ENCODE measurements at regions not wholly inside any gene's neighbourhood (a gene's known extent, or its start where the extent isn't known, plus 50 kb on each side); places are given as distances from the start of the nearest gene placed in this dataset.

DNA sequence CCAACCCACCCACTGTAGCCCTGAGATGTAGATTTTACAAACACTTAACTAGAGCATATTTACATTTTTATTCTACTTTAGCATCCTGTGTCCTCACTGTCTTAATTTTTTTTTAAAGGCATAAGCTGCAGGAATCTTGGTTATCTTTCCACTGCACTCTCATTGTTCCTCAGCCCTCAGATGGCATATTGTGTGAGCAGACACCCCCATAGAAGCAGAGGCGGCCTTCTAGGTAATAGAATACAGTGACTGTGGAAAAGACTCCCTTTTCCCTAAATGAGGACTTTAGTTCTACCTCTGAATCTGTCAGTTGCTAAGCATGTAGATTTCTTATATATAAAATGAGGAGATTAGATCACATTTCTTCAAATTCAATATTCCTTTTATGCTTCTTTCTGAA, 543.5 kb upstream of the SPHKAP start:
- no peaks in the 10 kb centered on the region for H3K27me3 ChIP-seq (ENCODE audit: low read length)

DNA sequence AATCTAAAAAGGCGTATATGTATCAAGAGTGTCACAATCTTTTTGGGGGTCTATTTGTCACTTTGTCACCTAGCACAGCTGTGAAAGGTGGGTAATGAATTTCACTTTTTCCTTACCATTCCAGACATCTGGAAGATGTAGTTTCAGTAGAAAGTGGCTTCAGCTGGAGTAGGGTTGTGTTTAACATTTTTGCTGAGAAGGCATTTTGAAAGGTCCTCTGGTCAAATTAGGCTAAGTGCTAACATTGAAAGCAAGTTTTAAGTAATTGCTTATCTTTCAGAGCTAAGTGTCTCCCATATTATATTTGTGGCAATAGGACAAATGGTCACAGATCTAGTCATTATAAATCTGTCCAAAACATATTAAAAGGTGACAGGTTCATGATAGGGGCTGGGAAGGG, 542.1 kb upstream of the SPHKAP start:
- H3K4me2 ChIP-seq (ENCODE audit: low read depth, low read length, poor library complexity, severe bottlenecking) = no peak overlapping the region
- H3K36me3 ChIP-seq (ENCODE audit: low read length) = no peaks in the 10 kb centered on the region
- TF ChIP-seq CTCF (IDR thresholded peaks at IDR 0.05; ENCODE audit: insufficient read depth, low read length, poor library complexity, severe bottlenecking) (no peak), EZH2phosphoT487 (conservative IDR thresholded peaks at IDR 0.05; ENCODE audit: low read length) (no peak)
- no peak overlapping the region for H3K9ac ChIP-seq (ENCODE audit: low read length)
- no peaks in the 10 kb centered on the region for H3K9me2 ChIP-seq (replicated peaks; ENCODE audit: insufficient read depth, low read length)
- H3K9me3 ChIP-seq (ENCODE audit: insufficient read depth, low read length) = no peaks in the 10 kb centered on the region
- H2AFZ ChIP-seq (ENCODE audit: low read depth, low read length, severe bottlenecking) = no peak overlapping the region
- no peak overlapping the region for H3K27ac ChIP-seq (ENCODE audit: low read depth, low read length)
- H4K20me1 ChIP-seq (ENCODE audit: low read depth, low read length) = no peaks in the 10 kb centered on the region
- H3K4me3 ChIP-seq (ENCODE audit: insufficient read depth, low read length, poor library complexity, severe bottlenecking) = no peak overlapping the region
- H3K27me3 ChIP-seq (ENCODE audit: low read length) = no peaks in the 10 kb centered on the region
- no peaks in the 10 kb centered on the region for H3K79me2 ChIP-seq (ENCODE audit: insufficient read depth, low read length)
- H3F3A ChIP-seq (ENCODE audit: insufficient read depth) = no peaks in the 10 kb centered on the region

More for the DNA sequence above, 543.5 kb upstream of the SPHKAP start:
- no peaks in the 10 kb centered on the region for H4K20me1 ChIP-seq (ENCODE audit: low read depth, low read length)
- H3K9me2 ChIP-seq (replicated peaks; ENCODE audit: insufficient read depth, low read length) = no peaks in the 10 kb centered on the region
- H3K4me2 ChIP-seq (ENCODE audit: low read depth, low read length, poor library complexity, severe bottlenecking) = no peak overlapping the region
- no peak overlapping the region for H3K9ac ChIP-seq (ENCODE audit: low read length)
- H3F3A ChIP-seq (ENCODE audit: insufficient read depth) = no peaks in the 10 kb centered on the region
- TF ChIP-seq CTCF (IDR thresholded peaks at IDR 0.05; ENCODE audit: insufficient read depth, low read length, poor library complexity, severe bottlenecking) (no peak), EZH2phosphoT487 (conservative IDR thresholded peaks at IDR 0.05; ENCODE audit: low read length) (no peak)
- no peaks in the 10 kb centered on the region for H3K36me3 ChIP-seq (ENCODE audit: low read length)
- H3K79me2 ChIP-seq (ENCODE audit: insufficient read depth, low read length) = no peaks in the 10 kb centered on the region
- H3K4me3 ChIP-seq (ENCODE audit: insufficient read depth, low read length, poor library complexity, severe bottlenecking) = no peak overlapping the region
- no peak overlapping the region for H3K27ac ChIP-seq (ENCODE audit: low read depth, low read length)
- no peak overlapping the region for H2AFZ ChIP-seq (ENCODE audit: low read depth, low read length, severe bottlenecking)
- no peaks in the 10 kb centered on the region for H3K9me3 ChIP-seq (ENCODE audit: insufficient read depth, low read length)

GRCh38 chr2:228722311-228722710, 540.8 kb upstream of the SPHKAP start:
- Histone ChIP-seq H3K27ac (ENCODE audit: low read depth, low read length) (no peak overlapping the region), H2AFZ (ENCODE audit: low read depth, low read length, severe bottlenecking) (no peak overlapping the region), H3K79me2 (ENCODE audit: insufficient read depth, low read length) (no peaks in the 10 kb centered on the region), H3K36me3 (ENCODE audit: low read length) (no peaks in the 10 kb centered on the region), H3F3A (ENCODE audit: insufficient read depth) (no peaks in the 10 kb centered on the region), H3K4me3 (ENCODE audit: insufficient read depth, low read length, poor library complexity, severe bottlenecking) (no peak overlapping the region), H4K20me1 (ENCODE audit: low read depth, low read length) (no peaks in the 10 kb centered on the region), H3K9me2 (replicated peaks; ENCODE audit: insufficient read depth, low read length) (no peaks in the 10 kb centered on the region), H3K4me2 (ENCODE audit: low read depth, low read length, poor library complexity, severe bottlenecking) (no peak overlapping the region), H3K9me3 (ENCODE audit: insufficient read depth, low read length) (no peaks in the 10 kb centered on the region), H3K9ac (ENCODE audit: low read length) (no peak overlapping the region), H3K27me3 (ENCODE audit: low read length) (no peaks in the 10 kb centered on the region)
- TF ChIP-seq EZH2phosphoT487 (conservative IDR thresholded peaks at IDR 0.05; ENCODE audit: low read length) = no peak
- no peak for TF ChIP-seq CTCF (IDR thresholded peaks at IDR 0.05; ENCODE audit: insufficient read depth, low read length, poor library complexity, severe bottlenecking)
